HCT116 (cell line): ENCODE measurements at regions not wholly inside any gene's neighbourhood (a gene's known extent, or its start where the extent isn't known, plus 50 kb on each side); places are given as distances from the start of the nearest gene placed in this dataset.

Experiments used
- ATAC-seq: fragments of 200-7000 bp; cut with Tn5 transposase; 2 replicates; pipeline ENCODE4 v1.9.1; 2020; ENCODE audit warnings: mild to moderate bottlenecking, moderate library complexity
- BruUV-seq: library from RNA; stranded (reverse); fragments of 400-500 nt; replicated peaks from 2 replicates; lab custom pipeline; 2021; lab: Mats Ljungman, UMichigan
- CTCF ChIA-PET: fragments of 300-600 bp; sonication (Branson Sonifier 250); formaldehyde crosslinking; loops from one replicate; lab custom pipeline; 2021; ENCODE audit warnings: antibody characterized with exemption; lab: Charles Lee
- POLR2A ChIA-PET: fragments of 300-600, 350-600 bp; sonication (Branson Sonifier 250); formaldehyde crosslinking; loops from one replicate; lab custom pipeline; 2021; ENCODE audit warnings: antibody characterized with exemption; lab: Charles Lee
- RAD21 ChIA-PET, 2 experiments: fragments of 300-600 bp; sonication (Branson Sonifier 250); formaldehyde crosslinking; loops; one replicate each; lab custom pipeline; 2023; ENCODE audit warnings: low total read pairs in 2 of 2; ENCODE audit not compliant: uncharacterized antibody in 2 of 2, unreplicated experiment in 2 of 2, low non-redundant PET in 1 of 2; lab: Charles Lee
- DNase-seq: peaks from one replicate; pipeline ENCODE4 v3.0.0-alpha.2; 2010; ENCODE audit warnings: low read depth, low spot score
- H2AFZ ChIP-seq: fragments of 200-600 bp; shearing (Covaris generic), sonication (generic); 2 replicates; pipeline ENCODE4 v1.6.1; 2017; ENCODE audit warnings: low read depth, mixed run types, mixed read lengths, antibody characterized with exemption, low read length; ENCODE audit not compliant: poor library complexity, severe bottlenecking
- H3K27ac ChIP-seq: 2 replicates; pipeline ENCODE4 v1.5.1; 2012; ENCODE audit warnings: low read depth, low read length
- H3K27me3 ChIP-seq: fragments of 200-600 bp; sonication (generic); 2 replicates; pipeline ENCODE4 v1.6.1; 2016; ENCODE audit warnings: mixed run types, low read length, mixed read lengths; ENCODE audit not compliant: insufficient read depth
- H3K36me3 ChIP-seq, 2 experiments: fragments of 200-500 bp in 1 of 2; fragments of 200-600 bp in 1 of 2; sonication (Bioruptor generic) in 1 of 2; sonication (generic) in 1 of 2; 2 replicates each; pipeline versions ENCODE4 v1.5.1 to v1.6.1; 2014 to 2016; ENCODE audit warnings: low read length in 2 of 2, inconsistent platforms in 1 of 2, mixed read lengths in 1 of 2, mixed run types in 1 of 2; ENCODE audit not compliant: insufficient read depth in 2 of 2, control insufficient read depth in 1 of 2
- H3K4me1 ChIP-seq, 2 experiments: fragments of 200-600 bp in 1 of 2; sonication (generic) in 1 of 2; 2 replicates each; pipeline versions ENCODE4 v1.5.1 to v1.6.1; 2012 to 2017; ENCODE audit warnings: low read length in 2 of 2, inconsistent platforms in 1 of 2, mild to moderate bottlenecking in 1 of 2, mixed read lengths in 1 of 2, mixed run types in 1 of 2, moderate library complexity in 1 of 2; ENCODE audit not compliant: insufficient read depth in 2 of 2, control insufficient read depth in 1 of 2
- H3K4me2 ChIP-seq: fragments of 200-600 bp; sonication (generic); 2 replicates; pipeline ENCODE4 v1.6.1; 2017; ENCODE audit warnings: mixed run types, low read length, mixed read lengths
- H3K4me3 ChIP-seq, 2 experiments: fragments of 200-600 bp in 1 of 2; sonication (generic) in 1 of 2; replicated peaks in 1 of 2; 2 replicates each; pipeline ENCODE4 v1.5.1; 2011 to 2016; ENCODE audit warnings: low read length in 2 of 2, control low read depth in 1 of 2, low read depth in 1 of 2, mild to moderate bottlenecking in 1 of 2, mixed read lengths in 1 of 2, mixed run types in 1 of 2
- H3K79me2 ChIP-seq: fragments of 200-600 bp; sonication (generic); 2 replicates; pipeline ENCODE4 v1.6.1; 2017; ENCODE audit warnings: mild to moderate bottlenecking, mixed run types, low read length, moderate library complexity, mixed read lengths; ENCODE audit not compliant: insufficient read depth
- H3K9ac ChIP-seq: fragments of 200-600 bp; sonication (generic); 2 replicates; pipeline ENCODE4 v1.6.1; 2016; ENCODE audit warnings: low read length, mixed read lengths
- H3K9me2 ChIP-seq: fragments of 200-600 bp; sonication (generic), shearing (Covaris generic); 2 replicates; pipeline ENCODE4 v1.6.1; 2017; ENCODE audit warnings: mixed run types, mild to moderate bottlenecking, moderate library complexity; ENCODE audit not compliant: insufficient read depth
- H3K9me3 ChIP-seq, 2 experiments: fragments of 200-500 bp in 1 of 2; fragments of 200-600 bp in 1 of 2; sonication (Bioruptor generic) in 1 of 2; sonication (generic) in 1 of 2; 2 replicates each; pipeline ENCODE4 v1.6.1; 2014 to 2017; ENCODE audit warnings: low read length in 2 of 2, mixed read lengths in 2 of 2, inconsistent platforms in 1 of 2, low read depth in 1 of 2, mild to moderate bottlenecking in 1 of 2, mixed run types in 1 of 2, moderate library complexity in 1 of 2; ENCODE audit not compliant: control insufficient read depth in 1 of 2, insufficient read depth in 1 of 2
- H4K20me1 ChIP-seq: fragments of 200-600 bp; sonication (generic), shearing (Covaris generic); 2 replicates; pipeline ENCODE4 v1.6.1; 2017; ENCODE audit warnings: mixed run types, mild to moderate bottlenecking, moderate library complexity; ENCODE audit not compliant: insufficient read depth
- ATF3 ChIP-seq: IDR thresholded peaks from 2 replicates; pipeline ENCODE4 v1.6.1; 2012
- CEBPB ChIP-seq: IDR thresholded peaks from 2 replicates; pipeline ENCODE4 v1.6.1; 2012; ENCODE audit warnings: low read depth
- CTCF ChIP-seq, 3 experiments: fragments of 200-600 bp in 1 of 3; sonication (generic) in 1 of 3; IDR thresholded peaks in 2 of 3; conservative IDR thresholded peaks in 1 of 3; 2 replicates each; pipeline ENCODE4 v1.5.1; 2012 to 2017; ENCODE audit warnings: low read depth in 2 of 3, low read length in 2 of 3, antibody characterized with exemption in 1 of 3, borderline replicate concordance in 1 of 3, control low read depth in 1 of 3, mild to moderate bottlenecking in 1 of 3, mixed read lengths in 1 of 3, mixed run types in 1 of 3, moderate library complexity in 1 of 3; ENCODE audit not compliant: insufficient read depth in 1 of 3
- EGR1 ChIP-seq: IDR thresholded peaks from 2 replicates; pipeline ENCODE4 v1.6.1; 2012; ENCODE audit warnings: low read depth
- ELF1 ChIP-seq: IDR thresholded peaks from 2 replicates; pipeline ENCODE4 v1.6.1; 2012; ENCODE audit warnings: low read depth, borderline replicate concordance
- EZH2phosphoT487 ChIP-seq: fragments of 200-600 bp; IDR thresholded peaks from 2 replicates; pipeline ENCODE4 v1.6.1; 2018; ENCODE audit warnings: antibody characterized with exemption, borderline replicate concordance
- FOSL1 ChIP-seq: IDR thresholded peaks from 2 replicates; pipeline ENCODE4 v1.6.1; 2012; ENCODE audit warnings: low read depth
- JUND ChIP-seq: IDR thresholded peaks from 2 replicates; pipeline ENCODE4 v1.6.1; 2012
- POLR2AphosphoS5 ChIP-seq: IDR thresholded peaks from 2 replicates; pipeline ENCODE4 v1.6.1; 2011; ENCODE audit warnings: mild to moderate bottlenecking, low read depth, low read length, moderate library complexity
- SIN3A ChIP-seq: IDR thresholded peaks from 2 replicates; pipeline ENCODE4 v1.6.1; 2012; ENCODE audit warnings: low read depth
- SP1 ChIP-seq: IDR thresholded peaks from 2 replicates; pipeline ENCODE4 v1.6.1; 2012; ENCODE audit warnings: low read depth
- TCF7L2 ChIP-seq: IDR thresholded peaks from 2 replicates; pipeline ENCODE4 v1.7.0; 2011; ENCODE audit warnings: borderline replicate concordance, inconsistent platforms; ENCODE audit not compliant: insufficient read depth, insufficient read length; ENCODE audit errors: extremely low read depth
- YY1 ChIP-seq: IDR thresholded peaks from 2 replicates; pipeline ENCODE4 v1.6.1; 2011; ENCODE audit warnings: low read length, low read depth, moderate library complexity, mild to moderate bottlenecking; ENCODE audit not compliant: insufficient replicate concordance; ENCODE audit errors: extremely low read depth
- ZBTB33 ChIP-seq: IDR thresholded peaks from 2 replicates; pipeline ENCODE4 v1.6.1; 2011; ENCODE audit warnings: mild to moderate bottlenecking, low read length, moderate library complexity; ENCODE audit not compliant: insufficient replicate concordance; ENCODE audit errors: extremely low read depth
- ZNF274 ChIP-seq: fragments of 200-500 bp; sonication (Bioruptor generic); IDR thresholded peaks from 2 replicates; pipeline ENCODE4 v1.6.1; 2014; ENCODE audit warnings: mild to moderate bottlenecking, low read depth, low read length, inconsistent platforms
- intact Hi-C: fragments of 100-400 bp; cut with micrococcal nuclease; formaldehyde crosslinking; loops from 2 replicates; pipeline ENCODE4 v1.10.0; 2022
- TF ChIP-seq, protein P1 (sequence below): IDR thresholded peaks from 2 replicates; pipeline ENCODE4 v1.6.1; 2012

- TF ChIP-seq EGR1 (no peak), ZBTB33 (no peak), CEBPB (no peak), JUND (no peak), ZNF274 (no peak), POLR2AphosphoS5 (no peak), TCF7L2 (no peak)
- no peaks in the 10 kb centered on the region for H3K4me1 ChIP-seq
- intact Hi-C loops: no loop called here
- BruUV-seq: no TSS peak
- POLR2A ChIA-PET: interaction anchor here (0.7 kb wide), 1 partner anchor 16 kb away, joined by 3 read pairs; no protein-coding TSS in a partner anchor
- no peaks in the 10 kb centered on the region for H3K9me2 ChIP-seq
- H3K4me2 ChIP-seq: no peak overlapping the region
- DNase-seq (no peak), ATAC-seq (no peak)
- no peak overlapping the region for H3K4me3 ChIP-seq
- H3K27me3 ChIP-seq: no peaks in the 10 kb centered on the region
- H2AFZ ChIP-seq: no peak overlapping the region
- H3K9me3 ChIP-seq: no peaks in the 10 kb centered on the region
- no peak overlapping the region for H3K9ac ChIP-seq
- no peaks in the 10 kb centered on the region for H4K20me1 ChIP-seq
- H3K36me3 ChIP-seq: no peaks in the 10 kb centered on the region
- CTCF ChIA-PET: no interaction called here
- RAD21 ChIA-PET: no interaction called here
- no peak overlapping the region for H3K27ac ChIP-seq
- H3K79me2 ChIP-seq: no peaks in the 10 kb centered on the region
Observed at GRCh38 chr1:244180256-244180655, 129.2 kb downstream of the ZBTB18 start.

- ChIA-PET CTCF (no interaction called here), POLR2A (no interaction called here), RAD21 (no interaction called here)
- H3K9ac ChIP-seq: no peak overlapping the region
- H3K9me2 ChIP-seq: no peaks in the 10 kb centered on the region
- intact Hi-C loops: no loop called here
- H3K4me1 ChIP-seq: no peaks in the 10 kb centered on the region
- no peak overlapping the region for H2AFZ ChIP-seq
- DNase-seq (no peak), ATAC-seq (no peak)
- H3K9me3 ChIP-seq: no peaks in the 10 kb centered on the region
- no peak overlapping the region for H3K27ac ChIP-seq
- no peaks in the 10 kb centered on the region for H3K36me3 ChIP-seq
- BruUV-seq: no TSS peak
- no peak for TF ChIP-seq CTCF (IDR thresholded peaks at IDR 0.05 in 2 of 3, conservative IDR thresholded peaks at IDR 0.05 in 1 of 3; ENCODE audit: borderline replicate concordance in 1 of 3, insufficient read depth in 1 of 3, low read depth in 2 of 3, low read length in 2 of 3)
- no peak for TF ChIP-seq ATF3
- TF ChIP-seq, protein P1, sequence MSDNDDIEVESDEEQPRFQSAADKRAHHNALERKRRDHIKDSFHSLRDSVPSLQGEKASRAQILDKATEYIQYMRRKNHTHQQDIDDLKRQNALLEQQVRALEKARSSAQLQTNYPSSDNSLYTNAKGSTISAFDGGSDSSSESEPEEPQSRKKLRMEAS: no peak
- no peak for TF ChIP-seq SP1
- no peak for TF ChIP-seq ZNF274
- no peak for TF ChIP-seq SIN3A
- TF ChIP-seq ELF1: no peak
- no peak for TF ChIP-seq CEBPB
- no peak for TF ChIP-seq TCF7L2
- no peak for TF ChIP-seq YY1
- no peak for TF ChIP-seq EZH2phosphoT487
- no peak for TF ChIP-seq FOSL1
- H3K4me3 ChIP-seq: no peak overlapping the region
- H3K79me2 ChIP-seq: no peaks in the 10 kb centered on the region
- H4K20me1 ChIP-seq: no peaks in the 10 kb centered on the region
- H3K4me2 ChIP-seq: no peak overlapping the region
- H3K27me3 ChIP-seq: no peaks in the 10 kb centered on the region
Observed at GRCh38 chr1:244181867-244182266, 130.8 kb downstream of the ZBTB18 start.
